ENCODE measurements at regions not wholly inside any gene's neighbourhood (a gene's known extent, or its start where the extent isn't known, plus 50 kb on each side); places are given as distances from the start of the nearest gene placed in this dataset.
A peak's percentile ranks its signal among the peaks of the same experiment; 100 is the strongest.

DNA sequence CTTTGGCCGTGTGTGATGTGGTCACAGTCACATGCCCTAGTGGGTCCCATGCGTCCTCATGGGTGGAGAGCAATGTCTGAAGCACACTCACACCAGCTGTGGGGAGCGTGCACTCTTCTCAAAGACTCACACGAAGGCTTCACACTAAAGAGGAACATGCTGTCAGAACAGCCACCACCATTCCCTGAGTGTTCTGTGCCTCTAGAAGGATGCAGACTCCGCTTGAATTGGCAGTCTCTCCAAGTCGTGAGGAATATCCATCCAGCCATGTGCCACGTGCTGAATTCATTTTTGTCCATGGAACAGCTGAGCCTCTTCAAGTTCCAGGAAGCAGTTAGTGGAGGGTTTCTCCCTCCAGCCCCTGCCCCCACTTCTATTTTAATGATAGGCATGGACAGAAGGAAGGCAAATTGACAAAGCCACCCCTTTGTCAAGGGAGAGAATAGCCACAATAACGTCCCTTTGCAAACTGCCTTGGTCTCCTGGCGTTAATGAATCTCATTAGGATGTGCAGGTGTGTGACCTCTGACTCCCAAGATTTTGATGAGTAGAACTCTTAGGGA is 464.3 kb upstream of the ID2 start:
- Mint-ChIP-seq H3K4me1 (peaks cover 34% of the 10 kb centered on the region), H3K9me3 (no peaks in the 10 kb centered on the region), H3K36me3 (ENCODE audit: low read depth) (no peaks in the 10 kb centered on the region), H3K4me3 (no peak overlapping the region), H3K27me3 (ENCODE audit: low read depth) (peaks cover 11% of the 10 kb centered on the region), H3K27ac (peak overlapping the region in 1 of 3 experiments; percentile 40)
- TF ChIP-seq CTCF (IDR thresholded peaks at IDR 0.05; ENCODE audit: unreplicated experiment in 3 of 3), result no peak

DNA sequence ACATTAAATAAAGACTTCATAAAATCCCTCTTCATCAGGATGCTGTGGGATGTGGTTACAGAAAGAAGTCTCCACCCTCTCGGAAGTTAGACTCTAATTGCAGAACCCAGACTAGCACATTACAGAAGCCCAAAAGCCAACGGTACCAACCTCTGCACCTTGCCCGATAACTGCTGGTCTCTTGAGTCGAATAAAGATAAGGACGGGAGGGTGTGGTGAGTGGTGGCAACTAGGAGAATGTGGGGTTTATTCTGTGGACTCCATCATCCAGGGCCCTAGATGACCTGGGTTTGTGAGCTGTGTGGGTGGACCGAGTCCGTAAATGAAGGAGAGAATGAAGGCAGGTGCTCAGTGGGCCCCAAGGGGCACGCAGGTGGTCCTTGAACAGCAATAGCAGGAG is 462.8 kb upstream of the ID2 start:
- TF ChIP-seq CTCF (IDR thresholded peaks at IDR 0.05; ENCODE audit: unreplicated experiment in 3 of 3), result no peak
- Mint-ChIP-seq H3K27me3 (ENCODE audit: low read depth) (peaks cover 23% of the 10 kb centered on the region), H3K4me3 (no peak overlapping the region), H3K4me1 (peaks cover 34% of the 10 kb centered on the region), H3K27ac (no peak overlapping the region), H3K9me3 (no peaks in the 10 kb centered on the region), H3K36me3 (ENCODE audit: low read depth) (no peaks in the 10 kb centered on the region)

DNA sequence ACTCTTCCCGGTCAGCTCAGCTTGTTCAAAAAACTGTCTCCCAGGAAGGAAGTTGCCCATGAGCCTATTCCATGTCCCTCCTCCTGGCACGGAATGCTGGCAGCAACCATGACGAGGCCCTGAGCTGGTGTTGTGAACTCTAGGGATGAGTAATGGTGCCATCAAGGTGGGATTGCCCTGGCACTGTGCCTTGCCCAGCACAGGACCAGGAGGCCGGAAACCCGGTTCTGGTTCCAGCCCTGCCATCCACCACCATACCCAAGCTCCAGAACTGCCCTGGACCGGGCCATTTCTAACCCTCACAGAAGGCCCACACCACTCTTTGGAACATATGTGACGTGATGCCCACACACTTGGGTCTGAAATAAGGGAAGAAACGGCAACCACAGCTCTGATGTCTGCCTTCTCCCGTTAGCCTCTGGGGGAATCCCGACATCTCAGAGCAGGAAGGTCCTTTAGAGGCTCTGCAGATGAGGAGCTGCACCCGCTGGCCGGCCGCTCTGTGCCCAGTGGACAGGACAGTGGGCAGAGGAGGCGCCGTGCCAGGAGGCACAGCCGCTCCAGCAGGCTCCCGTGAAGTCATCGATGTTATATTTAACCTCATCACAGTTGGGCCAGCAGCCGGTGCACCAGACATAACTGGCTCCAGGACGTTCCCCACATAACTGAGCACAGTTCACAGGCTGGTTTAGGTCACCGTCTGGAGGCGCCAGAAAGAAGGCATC is 462.1 kb upstream of the ID2 start:
- no peaks in the 10 kb centered on the region for H3K36me3 Mint-ChIP-seq (ENCODE audit: low read depth)

DNA sequence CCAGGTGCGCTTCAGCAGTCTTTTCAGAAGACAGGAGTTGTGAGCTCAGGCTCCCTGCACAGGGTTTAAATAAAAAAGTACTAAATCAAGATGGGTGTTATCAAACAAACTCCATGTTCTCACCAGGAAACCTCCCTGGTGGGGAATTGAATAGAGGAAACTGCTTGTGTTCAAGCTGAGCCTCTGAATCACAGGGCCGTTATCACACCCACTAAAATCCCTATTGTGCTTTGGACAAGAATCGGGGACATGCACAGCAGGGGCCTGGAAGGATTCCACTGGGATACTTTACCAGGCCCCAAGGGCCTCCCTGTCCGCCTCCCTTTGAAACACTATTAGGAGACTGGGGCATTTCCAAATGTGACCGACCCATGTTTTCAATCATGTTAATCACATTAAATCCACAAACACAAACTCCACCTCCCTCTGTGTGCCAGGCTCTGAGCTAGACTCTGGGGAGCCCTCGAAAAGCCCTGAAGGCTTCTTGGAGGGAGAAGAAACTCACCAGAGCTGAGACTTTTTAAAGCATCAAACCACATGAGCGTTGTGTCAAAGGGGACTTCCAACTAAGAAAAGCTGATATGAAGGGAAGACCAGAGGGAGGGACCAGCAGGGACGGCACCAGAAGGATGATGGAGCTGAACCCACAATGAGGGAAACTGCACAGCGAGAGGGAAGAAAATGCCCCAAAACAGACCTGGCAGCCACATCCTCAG is 458.7 kb upstream of the ID2 start:
- no peak overlapping the region for H3K27ac Mint-ChIP-seq
- peak overlapping the region in 1 of 3 experiments; percentile 19 for H3K4me3 Mint-ChIP-seq
- no peak for TF ChIP-seq CTCF (IDR thresholded peaks at IDR 0.05; ENCODE audit: unreplicated experiment in 3 of 3)
- peaks cover 15% of the 10 kb centered on the region for H3K27me3 Mint-ChIP-seq (ENCODE audit: low read depth)
- H3K9me3 Mint-ChIP-seq, result no peaks in the 10 kb centered on the region
- H3K36me3 Mint-ChIP-seq (ENCODE audit: low read depth), result no peaks in the 10 kb centered on the region
- H3K4me1 Mint-ChIP-seq, result peaks cover 28% of the 10 kb centered on the region

More for the DNA sequence above, 462.1 kb upstream of the ID2 start:
- Mint-ChIP-seq H3K9me3 (no peaks in the 10 kb centered on the region), H3K27me3 (ENCODE audit: low read depth) (peaks cover 23% of the 10 kb centered on the region), H3K4me3 (no peak overlapping the region), H3K27ac (no peak overlapping the region), H3K4me1 (peaks cover 40% of the 10 kb centered on the region)
- TF ChIP-seq CTCF (IDR thresholded peaks at IDR 0.05; ENCODE audit: unreplicated experiment in 3 of 3), result no peak

DNA sequence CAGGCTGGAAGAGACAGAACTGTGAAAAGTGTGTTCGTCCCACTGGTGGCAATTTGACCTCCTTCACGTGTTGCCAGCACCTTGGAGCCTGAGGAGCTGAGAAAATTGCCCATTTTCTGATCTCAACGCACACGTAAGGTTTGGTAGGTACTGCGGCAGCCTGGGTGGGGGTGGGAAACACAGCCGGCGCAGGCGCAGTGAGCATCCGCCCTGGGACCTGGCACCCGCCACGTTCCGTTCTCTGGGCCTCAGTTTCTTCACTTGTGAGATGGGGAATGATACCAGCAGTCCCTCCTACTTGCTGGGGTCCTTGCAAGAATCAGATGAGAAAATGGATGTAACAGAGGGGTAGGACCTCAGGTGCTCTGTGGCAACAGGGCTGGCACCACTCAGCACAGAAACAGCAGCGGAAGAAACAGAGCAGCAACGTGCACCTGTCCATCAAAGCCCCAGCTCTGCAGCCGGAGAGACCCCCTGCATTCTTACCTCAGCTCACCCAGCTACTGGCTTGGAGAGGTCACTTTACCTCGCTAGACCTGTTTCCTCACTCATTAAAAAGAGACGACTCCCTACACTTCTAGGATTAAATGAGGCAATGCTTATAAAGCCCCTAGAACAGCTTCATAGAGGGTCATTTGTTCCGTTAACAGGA is 458.0 kb upstream of the ID2 start:
- Mint-ChIP-seq H3K36me3 (ENCODE audit: low read depth) (no peaks in the 10 kb centered on the region), H3K27ac (no peak overlapping the region), H3K27me3 (ENCODE audit: low read depth) (peaks cover 13% of the 10 kb centered on the region), H3K4me1 (peaks cover 22% of the 10 kb centered on the region), H3K9me3 (no peaks in the 10 kb centered on the region), H3K4me3 (no peak overlapping the region)
- TF ChIP-seq CTCF (IDR thresholded peaks at IDR 0.05; ENCODE audit: unreplicated experiment in 3 of 3), result no peak

Measured in nephron (organoid).